ENCODE measurements at regions not wholly inside any gene's neighbourhood (a gene's known extent, or its start where the extent isn't known, plus 50 kb on each side); places are given as distances from the start of the nearest gene placed in this dataset.

DNA sequence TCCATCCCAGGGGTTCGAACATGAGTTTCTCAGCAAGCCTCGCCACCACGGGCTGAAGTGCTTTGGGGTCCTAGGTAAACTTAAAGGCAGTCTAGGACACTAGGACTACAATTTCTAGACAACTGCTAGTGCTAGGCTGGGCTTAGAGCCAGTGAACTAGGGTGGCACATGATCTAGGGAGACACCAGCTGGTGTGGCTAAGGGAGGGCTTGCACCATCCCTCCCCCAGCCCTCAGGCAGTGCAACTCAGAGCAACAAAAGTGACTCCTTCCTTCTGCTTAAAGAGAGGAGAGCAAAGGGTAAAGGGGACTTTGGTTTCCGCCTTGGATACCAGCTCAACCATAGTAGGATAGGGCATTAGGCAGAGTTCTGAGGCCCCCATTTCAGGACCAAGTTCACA is 162.5 kb upstream of the AFF2 start:
- Histone ChIP-seq H3K18ac (ENCODE audit: insufficient read length, low read depth, low read length) (no peak overlapping the region), H3K9ac (ENCODE audit: extremely low read depth, insufficient read length, low read length) (no peak overlapping the region), H3K23me2 (ENCODE audit: insufficient read length, low read depth, low read length, poor library complexity, severe bottlenecking) (no peaks in the 10 kb centered on the region), H3T11ph (ENCODE audit: low read length) (no peak overlapping the region), H3K27ac (ENCODE audit: insufficient read length, low read depth, low read length) (no peak overlapping the region), H3K4me2 (ENCODE audit: insufficient read depth, insufficient read length, low read length) (no peak overlapping the region), H3K9me3 (ENCODE audit: control insufficient read depth, low read depth, low read length) (peaks cover 34% of the 10 kb centered on the region), H4K20me1 (ENCODE audit: control insufficient read depth, insufficient read depth, insufficient read length) (no peaks in the 10 kb centered on the region), H3K27me3 (ENCODE audit: insufficient read depth, low read length) (peaks cover 3% of the 10 kb centered on the region; the same call in 1 of the 2 replicates), H3K79me1 (ENCODE audit: insufficient read depth, low read depth, low read length, poor library complexity, severe bottlenecking) (no peaks in the 10 kb centered on the region), H2BK5ac (ENCODE audit: insufficient read length, low read length) (no peak overlapping the region), H4K5ac (ENCODE audit: insufficient read length, low read depth, low read length) (no peak overlapping the region), H2AFZ (ENCODE audit: low read length) (no peak overlapping the region), H2BK20ac (ENCODE audit: low read depth, low read length, poor library complexity, severe bottlenecking) (no peak overlapping the region), H3K23ac (ENCODE audit: insufficient read length, low read depth, low read length) (no peak overlapping the region), H3K4me1 (ENCODE audit: insufficient read depth, low read length) (no peaks in the 10 kb centered on the region), H3K14ac (ENCODE audit: insufficient read depth, low read length) (no peak overlapping the region), H4K91ac (ENCODE audit: insufficient read length, low read depth, low read length) (no peak overlapping the region), H4K8ac (replicated peaks; ENCODE audit: insufficient read length, low read depth, low read length) (no peak overlapping the region), H2BK120ac (ENCODE audit: low read depth, low read length, poor library complexity, severe bottlenecking) (no peak overlapping the region), H3K79me2 (ENCODE audit: insufficient read depth, low read length) (no peaks in the 10 kb centered on the region), H2BK12ac (ENCODE audit: insufficient read length, low read depth, low read length) (no peak overlapping the region), H2AK5ac (ENCODE audit: insufficient read length, low read length) (no peak overlapping the region), H2BK15ac (ENCODE audit: low read depth, low read length) (no peak overlapping the region), H3K56ac (ENCODE audit: insufficient read length, low read depth, low read length) (no peak overlapping the region), H3K4ac (ENCODE audit: low read depth, low read length) (no peak overlapping the region)
- H3K27ac Mint-ChIP-seq: no peak overlapping the region
- TF ChIP-seq, protein P1, sequence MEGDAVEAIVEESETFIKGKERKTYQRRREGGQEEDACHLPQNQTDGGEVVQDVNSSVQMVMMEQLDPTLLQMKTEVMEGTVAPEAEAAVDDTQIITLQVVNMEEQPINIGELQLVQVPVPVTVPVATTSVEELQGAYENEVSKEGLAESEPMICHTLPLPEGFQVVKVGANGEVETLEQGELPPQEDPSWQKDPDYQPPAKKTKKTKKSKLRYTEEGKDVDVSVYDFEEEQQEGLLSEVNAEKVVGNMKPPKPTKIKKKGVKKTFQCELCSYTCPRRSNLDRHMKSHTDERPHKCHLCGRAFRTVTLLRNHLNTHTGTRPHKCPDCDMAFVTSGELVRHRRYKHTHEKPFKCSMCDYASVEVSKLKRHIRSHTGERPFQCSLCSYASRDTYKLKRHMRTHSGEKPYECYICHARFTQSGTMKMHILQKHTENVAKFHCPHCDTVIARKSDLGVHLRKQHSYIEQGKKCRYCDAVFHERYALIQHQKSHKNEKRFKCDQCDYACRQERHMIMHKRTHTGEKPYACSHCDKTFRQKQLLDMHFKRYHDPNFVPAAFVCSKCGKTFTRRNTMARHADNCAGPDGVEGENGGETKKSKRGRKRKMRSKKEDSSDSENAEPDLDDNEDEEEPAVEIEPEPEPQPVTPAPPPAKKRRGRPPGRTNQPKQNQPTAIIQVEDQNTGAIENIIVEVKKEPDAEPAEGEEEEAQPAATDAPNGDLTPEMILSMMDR (conservative IDR thresholded peaks at IDR 0.05): no peak
- H3K27me3 Mint-ChIP-seq (ENCODE audit: low read depth): peaks cover 1% of the 10 kb centered on the region; the same call in 1 of the 2 replicates
- peaks cover 0 to 7% (median 0%) of the 10 kb centered on the region in 3 experiments; a peak in 2 of 7 replicates for H3K36me3 Mint-ChIP-seq (ENCODE audit: insufficient read depth in 1 of 3, low read depth in 3 of 3)
- DNase-seq: no peak
- peaks cover 71 to 74% of the 10 kb centered on the region in 2 experiments for H3K9me3 Mint-ChIP-seq
- no peaks in the 10 kb centered on the region; a peak in 1 of 4 replicates for H3K4me1 Mint-ChIP-seq
- H3K4me3 Mint-ChIP-seq: no peak overlapping the region
- whole genome bisulfite sequencing (ENCODE audit: extremely low coverage, insufficient read length, low lambda C conversion rate): no CpG with 5 or more reads among the region's 4 CpGs
